Fibroblast of lung (primary cell): ENCODE measurements at regions not wholly inside any gene's neighbourhood (a gene's known extent, or its start where the extent isn't known, plus 50 kb on each side); places are given as distances from the start of the nearest gene placed in this dataset.

Experiments used
- DNase-seq, 2 donors: peaks; one replicate each; pipeline versions ENCODE4 v3.0.0 to v3.0.0-alpha.2; 2010; ENCODE audit warnings: low read depth in 2 of 2
- H2AFZ ChIP-seq: 2 replicates; pipeline ENCODE4 v1.5.1; 2012; ENCODE audit warnings: low read length, control low read depth, inconsistent platforms
- H3K27ac ChIP-seq: 2 replicates; pipeline ENCODE4 v1.5.1; 2011; ENCODE audit warnings: low read length, control low read depth; ENCODE audit not compliant: insufficient read depth
- H3K27me3 ChIP-seq: 2 replicates; pipeline ENCODE4 v1.5.1; 2011; ENCODE audit warnings: mild to moderate bottlenecking, low read length; ENCODE audit not compliant: control insufficient read depth, insufficient read depth
- H3K36me3 ChIP-seq: 2 replicates; pipeline ENCODE4 v1.5.1; 2011; ENCODE audit warnings: low read length; ENCODE audit not compliant: control insufficient read depth, insufficient read depth
- H3K4me1 ChIP-seq: 2 replicates; pipeline ENCODE4 v1.5.1; 2011; ENCODE audit warnings: low read length; ENCODE audit not compliant: control insufficient read depth, insufficient read depth; ENCODE audit errors: extremely low read depth
- H3K4me2 ChIP-seq: 2 replicates; pipeline ENCODE4 v1.5.1; 2011; ENCODE audit warnings: low read length, control low read depth; ENCODE audit not compliant: insufficient read depth; ENCODE audit errors: extremely low read depth
- H3K4me3 ChIP-seq, 4 experiments: fragments of 200-600 bp in 1 of 4; sonication (generic) in 1 of 4; replicated peaks in 1 of 4; 2 replicates each; pipeline ENCODE4 v1.5.1; 2011 to 2016; ENCODE audit warnings: low read length in 4 of 4, low read depth in 3 of 4, mild to moderate bottlenecking in 3 of 4, control low read depth in 2 of 4, inconsistent platforms in 1 of 4, mixed read lengths in 1 of 4; ENCODE audit not compliant: insufficient read depth in 1 of 4; ENCODE audit errors: control extremely low read depth in 1 of 4
- H3K79me2 ChIP-seq: 2 replicates; pipeline ENCODE4 v1.5.1; 2012; ENCODE audit warnings: mild to moderate bottlenecking, low read length, inconsistent platforms; ENCODE audit not compliant: control insufficient read depth, insufficient read depth
- H3K9ac ChIP-seq: 2 replicates; pipeline ENCODE4 v1.5.1; 2011; ENCODE audit warnings: mild to moderate bottlenecking, low read length, control low read depth; ENCODE audit not compliant: insufficient read depth
- H3K9me3 ChIP-seq: 2 replicates; pipeline ENCODE4 v1.5.1; 2012; ENCODE audit warnings: low read depth, low read length; ENCODE audit not compliant: control insufficient read depth, insufficient read depth
- H4K20me1 ChIP-seq: 2 replicates; pipeline ENCODE4 v1.5.1; 2011; ENCODE audit warnings: low read length; ENCODE audit not compliant: control insufficient read depth, insufficient read depth; ENCODE audit errors: extremely low read depth
- EZH2 ChIP-seq: IDR thresholded peaks from 2 replicates; pipeline ENCODE4 v1.5.1; 2012; ENCODE audit warnings: low read length, control low read depth, mild to moderate bottlenecking; ENCODE audit errors: missing control alignments
- TF ChIP-seq, protein P1 (sequence below), 2 donors: IDR thresholded peaks in 1 of 2; conservative IDR thresholded peaks in 1 of 2; 1 replicate in 1 of 2; 2 replicates in 1 of 2; pipeline ENCODE4 v1.5.1; 2011 to 2012; ENCODE audit warnings: low read length in 2 of 2, control low read depth in 1 of 2, inconsistent platforms in 1 of 2, low read depth in 1 of 2, mild to moderate bottlenecking in 1 of 2

DNA sequence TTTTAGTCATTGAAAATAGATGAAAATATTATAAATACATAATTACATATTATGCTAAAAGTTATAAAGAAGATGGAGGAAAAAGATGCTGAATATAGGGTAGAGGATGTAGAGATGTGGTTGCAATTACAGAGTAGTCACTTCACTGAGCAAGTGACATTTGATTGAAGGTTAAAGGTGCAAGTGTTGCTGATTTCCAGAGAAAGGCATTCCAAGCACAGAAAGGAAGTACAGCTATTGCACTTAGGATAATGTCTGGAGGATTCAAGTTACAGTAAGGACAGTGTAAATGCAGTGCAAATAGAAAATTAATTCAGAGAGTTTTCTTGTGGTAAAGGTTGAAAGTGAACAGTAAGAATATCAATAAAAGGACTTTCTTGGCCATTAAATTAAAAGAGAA, 1721.8 kb downstream of the PCDH9 start:
- no peaks in the 10 kb centered on the region for H3K27me3 ChIP-seq
- no peak for TF ChIP-seq EZH2
- TF ChIP-seq, protein P1, sequence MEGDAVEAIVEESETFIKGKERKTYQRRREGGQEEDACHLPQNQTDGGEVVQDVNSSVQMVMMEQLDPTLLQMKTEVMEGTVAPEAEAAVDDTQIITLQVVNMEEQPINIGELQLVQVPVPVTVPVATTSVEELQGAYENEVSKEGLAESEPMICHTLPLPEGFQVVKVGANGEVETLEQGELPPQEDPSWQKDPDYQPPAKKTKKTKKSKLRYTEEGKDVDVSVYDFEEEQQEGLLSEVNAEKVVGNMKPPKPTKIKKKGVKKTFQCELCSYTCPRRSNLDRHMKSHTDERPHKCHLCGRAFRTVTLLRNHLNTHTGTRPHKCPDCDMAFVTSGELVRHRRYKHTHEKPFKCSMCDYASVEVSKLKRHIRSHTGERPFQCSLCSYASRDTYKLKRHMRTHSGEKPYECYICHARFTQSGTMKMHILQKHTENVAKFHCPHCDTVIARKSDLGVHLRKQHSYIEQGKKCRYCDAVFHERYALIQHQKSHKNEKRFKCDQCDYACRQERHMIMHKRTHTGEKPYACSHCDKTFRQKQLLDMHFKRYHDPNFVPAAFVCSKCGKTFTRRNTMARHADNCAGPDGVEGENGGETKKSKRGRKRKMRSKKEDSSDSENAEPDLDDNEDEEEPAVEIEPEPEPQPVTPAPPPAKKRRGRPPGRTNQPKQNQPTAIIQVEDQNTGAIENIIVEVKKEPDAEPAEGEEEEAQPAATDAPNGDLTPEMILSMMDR (conservative IDR thresholded peaks at IDR 0.05 in 1 of 2, IDR thresholded peaks at IDR 0.05 in 1 of 2; ENCODE audit: low read depth in 1 of 2, low read length in 2 of 2) = no peak
- H3K4me3 ChIP-seq = no peak overlapping the region
- H2AFZ ChIP-seq = no peak overlapping the region
- H3K9ac ChIP-seq = no peak overlapping the region
- H4K20me1 ChIP-seq = no peaks in the 10 kb centered on the region
- no peak for DNase-seq
- H3K9me3 ChIP-seq = no peaks in the 10 kb centered on the region
- H3K36me3 ChIP-seq = no peaks in the 10 kb centered on the region
- H3K4me1 ChIP-seq = no peaks in the 10 kb centered on the region
- H3K4me2 ChIP-seq = no peak overlapping the region
- H3K27ac ChIP-seq = no peak overlapping the region
- H3K79me2 ChIP-seq = no peaks in the 10 kb centered on the region

- Histone ChIP-seq H3K36me3 (no peaks in the 10 kb centered on the region), H3K4me3 (no peak overlapping the region), H2AFZ (no peak overlapping the region), H3K4me2 (no peak overlapping the region), H3K27ac (no peak overlapping the region), H3K9ac (no peak overlapping the region), H3K4me1 (no peaks in the 10 kb centered on the region), H3K27me3 (no peaks in the 10 kb centered on the region), H4K20me1 (no peaks in the 10 kb centered on the region), H3K9me3 (no peaks in the 10 kb centered on the region), H3K79me2 (no peaks in the 10 kb centered on the region)
- TF ChIP-seq, protein P1 (conservative IDR thresholded peaks at IDR 0.05 in 1 of 2, IDR thresholded peaks at IDR 0.05 in 1 of 2; ENCODE audit: low read depth in 1 of 2, low read length in 2 of 2) = no peak
- no peak for TF ChIP-seq EZH2
- DNase-seq = no peak
Measured at GRCh38 chr13:65505941-65506340, 1724.2 kb downstream of the PCDH9 start.

DNA sequence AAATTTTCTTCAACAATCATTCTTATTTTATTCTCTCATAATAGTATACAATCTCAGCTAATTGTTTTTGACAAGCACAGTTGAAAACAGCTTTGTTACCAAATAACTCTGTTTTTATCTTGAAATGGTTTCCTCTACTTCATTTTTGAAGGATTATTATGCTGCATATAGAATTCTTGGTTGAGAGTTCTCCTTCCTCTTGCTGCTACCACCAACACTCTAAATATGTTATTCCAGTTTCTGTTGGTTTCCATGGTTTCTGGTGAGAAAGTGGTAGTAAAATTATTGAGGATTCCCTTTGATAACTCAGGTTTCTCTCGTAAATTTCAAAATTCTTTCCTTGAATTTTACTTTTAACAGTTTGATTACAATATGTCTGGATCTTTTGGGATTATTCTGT, 1725.9 kb downstream of the PCDH9 start:
- H3K4me3 ChIP-seq = no peak overlapping the region
- no peak overlapping the region for H3K4me2 ChIP-seq
- no peaks in the 10 kb centered on the region for H3K4me1 ChIP-seq
- DNase-seq = no peak
- no peak overlapping the region for H2AFZ ChIP-seq
- TF ChIP-seq, protein P1 (conservative IDR thresholded peaks at IDR 0.05 in 1 of 2, IDR thresholded peaks at IDR 0.05 in 1 of 2; ENCODE audit: low read depth in 1 of 2, low read length in 2 of 2) = no peak
- TF ChIP-seq EZH2 = no peak
- H3K79me2 ChIP-seq = no peaks in the 10 kb centered on the region
- H3K9me3 ChIP-seq = no peaks in the 10 kb centered on the region
- no peaks in the 10 kb centered on the region for H4K20me1 ChIP-seq
- H3K27me3 ChIP-seq = no peaks in the 10 kb centered on the region
- no peak overlapping the region for H3K27ac ChIP-seq
- no peaks in the 10 kb centered on the region for H3K36me3 ChIP-seq
- H3K9ac ChIP-seq = no peak overlapping the region
